ENCODE measurements at regions not wholly inside any gene's neighbourhood (a gene's known extent, or its start where the extent isn't known, plus 50 kb on each side); places are given as distances from the start of the nearest gene placed in this dataset.

- in situ Hi-C loops (cut with MboI; ENCODE audit: low sequenced_read_pairs, unreplicated experiment), result no loop called here
- no peak for DNase-seq (ENCODE audit: low spot score)
- TF ChIP-seq, protein P1, sequence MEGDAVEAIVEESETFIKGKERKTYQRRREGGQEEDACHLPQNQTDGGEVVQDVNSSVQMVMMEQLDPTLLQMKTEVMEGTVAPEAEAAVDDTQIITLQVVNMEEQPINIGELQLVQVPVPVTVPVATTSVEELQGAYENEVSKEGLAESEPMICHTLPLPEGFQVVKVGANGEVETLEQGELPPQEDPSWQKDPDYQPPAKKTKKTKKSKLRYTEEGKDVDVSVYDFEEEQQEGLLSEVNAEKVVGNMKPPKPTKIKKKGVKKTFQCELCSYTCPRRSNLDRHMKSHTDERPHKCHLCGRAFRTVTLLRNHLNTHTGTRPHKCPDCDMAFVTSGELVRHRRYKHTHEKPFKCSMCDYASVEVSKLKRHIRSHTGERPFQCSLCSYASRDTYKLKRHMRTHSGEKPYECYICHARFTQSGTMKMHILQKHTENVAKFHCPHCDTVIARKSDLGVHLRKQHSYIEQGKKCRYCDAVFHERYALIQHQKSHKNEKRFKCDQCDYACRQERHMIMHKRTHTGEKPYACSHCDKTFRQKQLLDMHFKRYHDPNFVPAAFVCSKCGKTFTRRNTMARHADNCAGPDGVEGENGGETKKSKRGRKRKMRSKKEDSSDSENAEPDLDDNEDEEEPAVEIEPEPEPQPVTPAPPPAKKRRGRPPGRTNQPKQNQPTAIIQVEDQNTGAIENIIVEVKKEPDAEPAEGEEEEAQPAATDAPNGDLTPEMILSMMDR (IDR thresholded peaks at IDR 0.05; ENCODE audit: borderline replicate concordance, control extremely low read depth, extremely low read depth, insufficient read depth, missing control alignments), result no peak
Observed at GRCh38 chr15:61410662-61411061, 181.6 kb upstream of the RORA start.

GRCh38 chr15:61404567-61404966 lies 175.5 kb upstream of the RORA start:
- in situ Hi-C loops (cut with MboI; ENCODE audit: low sequenced_read_pairs, unreplicated experiment), result no loop called here
- DNase-seq (ENCODE audit: low spot score), result no peak
- TF ChIP-seq, protein P1 (IDR thresholded peaks at IDR 0.05; ENCODE audit: borderline replicate concordance, control extremely low read depth, extremely low read depth, insufficient read depth, missing control alignments), result no peak

GRCh38 chr15:61403884-61404283 lies 174.8 kb upstream of the RORA start:
- in situ Hi-C loops (cut with MboI; ENCODE audit: low sequenced_read_pairs, unreplicated experiment), result no loop called here
- TF ChIP-seq, protein P1 (IDR thresholded peaks at IDR 0.05; ENCODE audit: borderline replicate concordance, control extremely low read depth, extremely low read depth, insufficient read depth, missing control alignments), result no peak
- DNase-seq (ENCODE audit: low spot score), result no peak

- no peak for DNase-seq (ENCODE audit: low spot score)
- TF ChIP-seq, protein P1 (IDR thresholded peaks at IDR 0.05; ENCODE audit: borderline replicate concordance, control extremely low read depth, extremely low read depth, insufficient read depth, missing control alignments), result no peak
- in situ Hi-C loops (cut with MboI; ENCODE audit: low sequenced_read_pairs, unreplicated experiment), result no loop called here
Observed at GRCh38 chr15:61401903-61402698, 173.0 kb upstream of the RORA start.

DNA sequence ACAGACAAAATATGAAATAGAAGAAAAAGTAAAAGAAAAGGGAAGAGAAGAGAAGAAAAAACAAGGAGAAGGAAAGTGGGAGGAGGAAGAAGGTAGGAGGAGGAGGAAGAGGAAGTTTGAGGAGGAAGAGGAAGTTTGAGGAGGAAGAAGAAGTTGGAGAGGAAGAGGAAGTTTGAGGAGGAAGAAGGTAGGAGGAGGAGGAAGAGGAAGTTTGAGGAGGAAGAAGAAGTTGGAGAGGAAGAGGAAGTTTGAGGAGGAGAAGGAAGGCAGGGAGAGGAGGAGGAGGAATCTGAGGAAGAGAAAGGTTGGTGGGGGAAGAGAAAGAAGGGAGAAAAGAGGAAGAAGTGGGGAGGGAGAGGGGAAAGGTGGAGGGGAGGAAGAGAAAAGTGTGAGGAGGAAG lies 169.2 kb upstream of the RORA start:
- TF ChIP-seq, protein P1 (IDR thresholded peaks at IDR 0.05; ENCODE audit: borderline replicate concordance, control extremely low read depth, extremely low read depth, insufficient read depth, missing control alignments), result no peak

GRCh38 chr15:61396235-61396919 lies 167.3 kb upstream of the RORA start:
- no peak for DNase-seq (ENCODE audit: low spot score)
- in situ Hi-C loops (cut with MboI; ENCODE audit: low sequenced_read_pairs, unreplicated experiment), result no loop called here
- TF ChIP-seq, protein P1 (IDR thresholded peaks at IDR 0.05; ENCODE audit: borderline replicate concordance, control extremely low read depth, extremely low read depth, insufficient read depth, missing control alignments), result no peak

More for the DNA sequence above, 169.2 kb upstream of the RORA start:
- in situ Hi-C loops (cut with MboI; ENCODE audit: low sequenced_read_pairs, unreplicated experiment), result no loop called here
- no peak for DNase-seq (ENCODE audit: low spot score)
